NCI-H2107 treated with DMSO at 0.1 percent for 48 hours (cell line): ENCODE measurements at regions not wholly inside any gene's neighbourhood (a gene's known extent, or its start where the extent isn't known, plus 50 kb on each side); places are given as distances from the start of the nearest gene placed in this dataset.
"Not testable (repeated sequence)": the region's sequence is repeated elsewhere in the genome, so short reads cannot be mapped to it uniquely, and the experiment has no call there.

Source experiments
- DNase-seq: peaks from one replicate; lab custom pipeline; 2025; ENCODE audit not compliant: unreplicated experiment; lab: John Stamatoyannopoulos, UW

- no peak for DNase-seq
Observed at GRCh38 chr2:62334440-62335058, 138.6 kb downstream of the B3GNT2 start.

GRCh38 chr2:62334009-62334408, 138.1 kb downstream of the B3GNT2 start:
- DNase-seq = peak; percentile 42

- no peak for DNase-seq
Observed at GRCh38 chr2:62330959-62331358, 135.0 kb downstream of the B3GNT2 start.

GRCh38 chr2:62329797-62330196, 133.9 kb downstream of the B3GNT2 start:
- no peak for DNase-seq

GRCh38 chr2:62326735-62327134, 130.8 kb downstream of the B3GNT2 start:
- DNase-seq = no peak

GRCh38 chr2:62325398-62325797, 129.5 kb downstream of the B3GNT2 start:
- no peak for DNase-seq

- no peak for DNase-seq
Observed at GRCh38 chr2:62321380-62322289, 125.7 kb downstream of the B3GNT2 start.

- no peak for DNase-seq
Observed at GRCh38 chr2:62320657-62321357, 124.9 kb downstream of the B3GNT2 start.

- DNase-seq = not testable (repeated sequence)
Observed at GRCh38 chr2:62320137-62320536, 124.2 kb downstream of the B3GNT2 start.

GRCh38 chr2:62319070-62319469, 123.2 kb downstream of the B3GNT2 start:
- DNase-seq = no peak

GRCh38 chr2:62315476-62315875, 119.6 kb downstream of the B3GNT2 start:
- DNase-seq = no peak

GRCh38 chr2:62314291-62314690, 118.4 kb downstream of the B3GNT2 start:
- DNase-seq = no peak

- no peak for DNase-seq
Observed at GRCh38 chr2:62313449-62314227, 117.7 kb downstream of the B3GNT2 start.

- DNase-seq = no peak
Observed at GRCh38 chr2:62309465-62310091, 113.7 kb downstream of the B3GNT2 start.

GRCh38 chr2:62309081-62309464, 113.2 kb downstream of the B3GNT2 start:
- no peak for DNase-seq

GRCh38 chr2:62307469-62308389, 111.8 kb downstream of the B3GNT2 start:
- no peak for DNase-seq

- peak; percentile 76 for DNase-seq
Observed at GRCh38 chr2:62306751-62307468, 111.0 kb downstream of the B3GNT2 start.

GRCh38 chr2:62305421-62306176, 109.7 kb downstream of the B3GNT2 start:
- DNase-seq = peak; percentile 52
